Stomach (tissue), 8 donors: ENCODE measurements at regions not wholly inside any gene's neighbourhood (a gene's known extent, or its start where the extent isn't known, plus 50 kb on each side); places are given as distances from the start of the nearest gene placed in this dataset.

Experiments
- DNase-seq, 2 donors: peaks; one replicate each; pipeline versions ENCODE4 v3.0.0 to v3.0.0-alpha.2; 2013 to 2019
- H3K27ac ChIP-seq, 5 donors: fragments of 200-600 bp in 4 of 5; sonication (generic) in 4 of 5; one replicate each; pipeline ENCODE4 v1.5.1; 2013 to 2019; ENCODE audit warnings: mild to moderate bottlenecking in 1 of 5, moderate library complexity in 1 of 5
- H3K27me3 ChIP-seq, 3 donors: fragments of 200-600 bp; sonication (generic); one replicate each; pipeline ENCODE4 v1.5.1; 2017 to 2019; ENCODE audit warnings: mixed run types in 1 of 3
- H3K36me3 ChIP-seq, 4 donors: fragments of 200-600 bp; sonication (generic); 1 replicate in 3 of 4; 2 replicates in 1 of 4; pipeline ENCODE4 v1.5.1; 2016 to 2019
- H3K4me1 ChIP-seq, 4 donors: fragments of 200-600 bp; sonication (generic); one replicate each; pipeline ENCODE4 v1.5.1; 2016 to 2019
- H3K4me3 ChIP-seq, 4 donors: fragments of 200-600 bp; sonication (generic) in 3 of 4; one replicate each; pipeline ENCODE4 v1.5.1; 2016 to 2019; ENCODE audit warnings: mild to moderate bottlenecking in 1 of 4
- H3K9me3 ChIP-seq, 4 donors: fragments of 200-600 bp; sonication (generic); one replicate each; pipeline ENCODE4 v1.5.1; 2016 to 2019
- EP300 ChIP-seq: sonication (generic); formaldehyde crosslinking; IDR thresholded peaks from one replicate; pipeline ENCODE4 v1.6.1; 2017; ENCODE audit warnings: antibody characterized with exemption
- POLR2A ChIP-seq, 4 donors: fragments of 450-650 bp; IDR thresholded peaks; one replicate each; pipeline ENCODE4 v1.6.1; 2016; ENCODE audit warnings: antibody characterized with exemption in 4 of 4, control low read depth in 2 of 4, mild to moderate bottlenecking in 1 of 4, moderate library complexity in 1 of 4
- POLR2AphosphoS5 ChIP-seq, 3 donors: sonication (generic); formaldehyde crosslinking; IDR thresholded peaks; one replicate each; pipeline ENCODE4 v1.6.1; 2016; ENCODE audit warnings: antibody characterized with exemption in 3 of 3
- WGBS, 5 donors: extraction: QIAGEN DNeasy Blood & Tissue Kit in 3 of 5; methylation state at CpG; one replicate each; pipeline versions ENCODE4 v1.1.5 to v1.1.7; 2013 to 2018; 5-methylcytosine and 5-hydroxymethylcytosine counted together
- intact Hi-C: fragments of 100-400 bp; cut with DNase I; formaldehyde crosslinking; loops from one replicate; pipeline ENCODE4 v1.15.1; 2023; ENCODE audit warnings: low total_unique reads
- TF ChIP-seq, protein P1 (sequence below), 7 experiments: fragments of 450-650 bp in 4 of 7; fragments of 200-600 bp in 3 of 7; sonication (generic) in 3 of 7; IDR thresholded peaks; one replicate each; pipeline ENCODE4 v1.5.1; 2016 to 2019; ENCODE audit warnings: antibody characterized with exemption in 7 of 7, control low read depth in 2 of 7, mild to moderate bottlenecking in 1 of 7
- donor health status: healthy with polysubstance abuse.
- donor health status: Bipolar disorder and iron deficiency.
- donor health status: healthy.

DNA sequence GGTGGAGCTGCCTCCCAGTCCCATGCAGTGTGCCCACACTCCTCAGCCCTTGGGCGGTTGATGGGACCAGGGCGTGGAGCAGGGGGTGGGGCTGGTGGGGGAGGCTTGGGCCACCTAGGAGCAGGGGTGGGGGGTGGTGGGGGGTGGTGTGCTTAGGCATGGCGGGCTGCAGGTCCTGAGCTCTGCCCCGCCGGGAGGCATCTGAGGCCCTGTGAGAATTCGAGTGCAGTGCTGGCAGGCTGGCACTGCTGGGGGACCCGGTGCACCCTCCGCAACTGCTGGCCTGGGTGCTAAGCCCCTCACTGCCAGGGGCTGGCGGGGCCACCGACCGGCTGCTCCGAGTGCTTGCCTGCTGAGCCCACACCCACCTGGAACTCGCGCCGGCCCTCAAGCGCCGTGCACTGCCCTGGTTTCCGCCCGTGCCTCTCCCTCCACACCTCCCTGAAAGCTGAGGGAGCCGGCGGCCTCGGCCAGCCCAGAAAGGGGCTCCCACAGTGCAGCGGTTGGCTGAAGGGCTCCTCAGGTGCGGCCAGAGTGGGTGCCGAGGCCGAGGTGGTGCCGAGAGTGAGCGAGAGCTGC, 59.6 kb upstream of the PRL start:
- 81 to 98% (median 84%) methylated on average over 8 to 28 of the region's 28 CpGs for WGBS, 5 donors
- no peaks in the 10 kb centered on the region for H3K36me3 ChIP-seq
- no peaks in the 10 kb centered on the region for H3K4me1 ChIP-seq
- TF ChIP-seq POLR2AphosphoS5 (IDR thresholded peaks at IDR 0.05) (no peak), EP300 (no peak), POLR2A (IDR thresholded peaks at IDR 0.05) (no peak)
- TF ChIP-seq, protein P1, sequence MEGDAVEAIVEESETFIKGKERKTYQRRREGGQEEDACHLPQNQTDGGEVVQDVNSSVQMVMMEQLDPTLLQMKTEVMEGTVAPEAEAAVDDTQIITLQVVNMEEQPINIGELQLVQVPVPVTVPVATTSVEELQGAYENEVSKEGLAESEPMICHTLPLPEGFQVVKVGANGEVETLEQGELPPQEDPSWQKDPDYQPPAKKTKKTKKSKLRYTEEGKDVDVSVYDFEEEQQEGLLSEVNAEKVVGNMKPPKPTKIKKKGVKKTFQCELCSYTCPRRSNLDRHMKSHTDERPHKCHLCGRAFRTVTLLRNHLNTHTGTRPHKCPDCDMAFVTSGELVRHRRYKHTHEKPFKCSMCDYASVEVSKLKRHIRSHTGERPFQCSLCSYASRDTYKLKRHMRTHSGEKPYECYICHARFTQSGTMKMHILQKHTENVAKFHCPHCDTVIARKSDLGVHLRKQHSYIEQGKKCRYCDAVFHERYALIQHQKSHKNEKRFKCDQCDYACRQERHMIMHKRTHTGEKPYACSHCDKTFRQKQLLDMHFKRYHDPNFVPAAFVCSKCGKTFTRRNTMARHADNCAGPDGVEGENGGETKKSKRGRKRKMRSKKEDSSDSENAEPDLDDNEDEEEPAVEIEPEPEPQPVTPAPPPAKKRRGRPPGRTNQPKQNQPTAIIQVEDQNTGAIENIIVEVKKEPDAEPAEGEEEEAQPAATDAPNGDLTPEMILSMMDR (IDR thresholded peaks at IDR 0.05), result no peak
- H3K9me3 ChIP-seq, result peaks cover 0 to 1% (median under 1%) of the 10 kb centered on the region in 4 donors
- no peak overlapping the region for H3K27ac ChIP-seq
- H3K4me3 ChIP-seq, result no peak overlapping the region
- H3K27me3 ChIP-seq, result no peaks in the 10 kb centered on the region
- intact Hi-C loops, result no loop called here
- DNase-seq, result no peak

DNA sequence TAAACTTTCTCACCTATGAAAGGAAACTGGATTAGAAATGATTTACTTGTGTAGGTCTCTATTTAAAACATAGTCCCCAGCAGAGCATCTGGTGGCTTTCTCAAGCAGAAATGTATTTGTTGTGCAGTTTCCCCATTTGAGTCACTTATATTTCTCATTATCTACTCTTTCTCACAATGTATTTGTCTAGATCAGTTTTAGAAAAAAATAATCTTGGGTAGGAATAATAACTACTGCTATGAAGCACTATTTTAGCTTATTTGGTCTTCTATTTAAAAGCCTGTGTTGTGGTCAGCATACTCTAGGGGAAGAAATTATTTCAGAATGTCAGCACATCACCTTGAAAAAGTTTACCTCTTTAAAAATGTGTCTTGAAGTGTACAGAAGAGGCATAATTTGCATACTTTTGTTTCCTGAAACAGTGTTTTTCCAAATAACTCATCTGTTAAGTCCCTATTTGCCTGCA, 60.9 kb upstream of the PRL start:
- Histone ChIP-seq H3K27ac (no peak overlapping the region), H3K4me3 (no peak overlapping the region), H3K27me3 (no peaks in the 10 kb centered on the region), H3K4me1 (no peaks in the 10 kb centered on the region), H3K36me3 (no peaks in the 10 kb centered on the region), H3K9me3 (peaks cover 0 to 5% (median 4%) of the 10 kb centered on the region in 4 donors)
- no peak for DNase-seq
- intact Hi-C loops, result no loop called here
- TF ChIP-seq EP300, result no peak
- no peak for TF ChIP-seq POLR2AphosphoS5 (IDR thresholded peaks at IDR 0.05)
- no peak for TF ChIP-seq POLR2A (IDR thresholded peaks at IDR 0.05)
- TF ChIP-seq, protein P1 (IDR thresholded peaks at IDR 0.05), result no peak

DNA sequence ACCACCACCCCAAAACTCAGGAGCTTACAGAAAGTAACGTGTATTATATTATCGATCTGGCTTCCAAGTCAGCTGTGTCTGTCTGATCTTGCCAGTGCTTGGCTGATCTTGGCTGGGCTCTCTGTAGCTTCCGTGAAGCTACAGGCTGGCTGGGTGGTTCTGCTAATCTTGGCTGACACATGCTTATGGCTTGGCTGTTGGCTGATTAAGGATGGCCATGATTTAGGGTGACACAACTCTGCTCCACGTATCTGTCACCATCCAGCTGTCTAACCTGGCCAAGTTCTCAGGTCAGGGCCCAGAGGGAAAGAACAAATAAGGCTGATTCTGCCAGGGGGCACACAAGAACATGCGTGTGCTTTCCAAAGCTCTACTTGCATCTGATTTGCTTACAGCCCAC, 64.7 kb upstream of the PRL start:
- H3K4me3 ChIP-seq, result no peak overlapping the region
- H3K4me1 ChIP-seq, result no peaks in the 10 kb centered on the region
- intact Hi-C loops, result no loop called here
- no peak for TF ChIP-seq POLR2AphosphoS5 (IDR thresholded peaks at IDR 0.05)
- no peak for DNase-seq
- H3K27me3 ChIP-seq, result no peaks in the 10 kb centered on the region
- H3K27ac ChIP-seq, result no peak overlapping the region
- peaks cover 0 to 5% (median 4%) of the 10 kb centered on the region in 4 donors for H3K9me3 ChIP-seq
- 83 to 92% (median 90%) methylated on average over 5 of the region's 5 CpGs for WGBS, 5 donors
- H3K36me3 ChIP-seq, result no peaks in the 10 kb centered on the region

DNA sequence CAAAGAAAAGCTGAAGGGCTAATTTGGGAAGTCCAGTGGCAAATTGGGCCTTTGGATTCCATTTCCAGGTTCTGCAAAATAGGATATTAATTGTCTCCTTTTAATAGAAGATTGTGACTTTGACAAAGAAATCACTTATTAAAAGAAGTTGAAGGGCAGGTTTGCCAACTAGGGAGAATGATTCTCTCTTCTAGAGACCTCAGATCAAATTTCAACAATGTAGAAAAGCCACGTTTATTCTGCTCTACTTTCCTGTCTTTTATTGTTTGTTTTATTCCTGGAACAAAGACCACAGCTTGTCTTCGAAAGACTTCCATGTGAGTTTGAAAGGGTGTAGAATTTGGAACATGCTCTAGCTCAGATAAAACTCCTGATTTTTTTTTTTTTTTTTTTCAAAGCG, 65.5 kb upstream of the PRL start:
- DNase-seq, result peak in 1 of 2 donors; percentile 28
- H3K4me3 ChIP-seq, result no peak overlapping the region
- no peaks in the 10 kb centered on the region for H3K4me1 ChIP-seq
- intact Hi-C loops, result no loop called here
- no peak overlapping the region for H3K27ac ChIP-seq
- TF ChIP-seq POLR2A (IDR thresholded peaks at IDR 0.05), result no peak
- H3K36me3 ChIP-seq, result no peaks in the 10 kb centered on the region
- 17 to 54% (median 47%) methylated on average over 3 of the region's 3 CpGs for WGBS, 5 donors
- peaks cover 0 to 5% (median 4%) of the 10 kb centered on the region in 4 donors for H3K9me3 ChIP-seq
- no peaks in the 10 kb centered on the region for H3K27me3 ChIP-seq

DNA sequence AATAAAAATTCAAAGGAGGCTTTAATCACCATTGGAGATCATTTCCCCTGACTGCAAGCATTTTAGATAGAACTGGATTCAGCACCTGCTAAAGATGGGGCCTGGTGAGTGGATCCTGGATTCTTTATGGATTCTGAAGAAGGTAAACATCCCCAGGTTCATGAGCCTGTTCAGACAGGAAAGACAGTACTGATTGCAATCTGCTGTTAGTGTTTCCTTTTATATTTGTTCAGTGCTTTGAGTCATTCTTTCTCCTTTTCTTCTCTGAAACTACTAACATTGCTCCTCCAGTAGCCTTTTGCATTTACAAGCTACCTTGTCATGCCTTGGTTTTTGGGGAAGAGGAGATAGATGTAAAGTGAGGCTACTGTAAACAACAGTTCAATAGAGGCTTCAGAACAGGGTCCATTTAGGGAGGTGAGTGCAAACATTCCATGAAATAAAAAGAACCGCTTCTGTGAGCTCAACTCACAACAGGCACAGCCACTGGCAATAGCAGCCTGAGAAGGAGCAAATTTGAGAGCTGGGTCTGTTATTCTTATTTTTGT, 66.4 kb upstream of the PRL start:
- no peak for DNase-seq
- intact Hi-C loops, result no loop called here
- Histone ChIP-seq H3K9me3 (peaks cover 0 to 5% (median 4%) of the 10 kb centered on the region in 4 donors), H3K4me1 (no peaks in the 10 kb centered on the region), H3K27me3 (no peaks in the 10 kb centered on the region), H3K4me3 (no peak overlapping the region), H3K36me3 (no peaks in the 10 kb centered on the region), H3K27ac (no peak overlapping the region)
- TF ChIP-seq, protein P1 (IDR thresholded peaks at IDR 0.05), result no peak
- TF ChIP-seq POLR2AphosphoS5 (IDR thresholded peaks at IDR 0.05), result no peak
- TF ChIP-seq POLR2A (IDR thresholded peaks at IDR 0.05), result no peak
- no peak for TF ChIP-seq EP300
- 55 to 74% (median 69%) methylated on average over 1 of the region's 1 CpG for WGBS, 5 donors
